T-cell (primary cell): ENCODE measurements at regions not wholly inside any gene's neighbourhood (a gene's known extent, or its start where the extent isn't known, plus 50 kb on each side); places are given as distances from the start of the nearest gene placed in this dataset.

ENCODE experiments used
- ATAC-seq, 4 experiments: fragments of 200-7000 bp in 3 of 4; fragments of 150-1000 bp in 1 of 4; cut with Tn5 transposase; replicated peaks in 1 of 4; 1 replicate in 3 of 4; 2 replicates in 1 of 4; pipeline ENCODE4 v1.10.0; 2021; ENCODE audit warnings: moderate library complexity in 3 of 4, mild to moderate bottlenecking in 2 of 4, moderate number of reproducible peaks in 1 of 4
- CTCF ChIA-PET, 2 donors: fragments of 300-600 bp; sonication (Branson Sonifier 250); formaldehyde crosslinking; loops; one replicate each; lab custom pipeline; 2022; ENCODE audit warnings: antibody characterized with exemption in 2 of 2; lab: Charles Lee
- POLR2A ChIA-PET, 2 donors: fragments of 300-600 bp; sonication (Branson Sonifier 250); formaldehyde crosslinking; loops; one replicate each; lab custom pipeline; 2022; ENCODE audit warnings: antibody characterized with exemption in 2 of 2; lab: Charles Lee
- DNase-seq, 35 experiments: peaks; one replicate each; pipeline versions ENCODE4 v3.0.0 to v3.0.0-alpha.2; 2013 to 2023
- H3K27ac ChIP-seq: one replicate; pipeline ENCODE4 v1.5.1; 2013; ENCODE audit warnings: low read length
- H3K27me3 ChIP-seq, 2 experiments: replicated peaks in 1 of 2; 1 replicate in 1 of 2; 2 replicates in 1 of 2; pipeline versions ENCODE4 v1.6.1 to v1.7.0; 2013; ENCODE audit warnings: low read length in 1 of 2, mixed read lengths in 1 of 2; ENCODE audit not compliant: control insufficient read depth in 2 of 2, insufficient read depth in 2 of 2; ENCODE audit errors: extremely low read depth in 1 of 2
- H3K36me3 ChIP-seq, 2 donors: 1 replicate in 1 of 2; 2 replicates in 1 of 2; pipeline versions ENCODE4 v1.6.1 to v1.7.0; 2013; ENCODE audit warnings: low read length in 1 of 2; ENCODE audit not compliant: control insufficient read depth in 2 of 2, insufficient read depth in 1 of 2; ENCODE audit errors: extremely low read depth in 1 of 2
- H3K4me1 ChIP-seq, 2 experiments: 1 replicate in 1 of 2; 2 replicates in 1 of 2; pipeline versions ENCODE4 v1.6.1 to v1.7.0; 2013; ENCODE audit warnings: low read length in 2 of 2, mixed read lengths in 1 of 2; ENCODE audit not compliant: insufficient read depth in 2 of 2, control insufficient read depth in 1 of 2; ENCODE audit errors: extremely low read depth in 1 of 2
- H3K4me3 ChIP-seq, 2 donors: 1 replicate in 1 of 2; 2 replicates in 1 of 2; pipeline versions ENCODE4 v1.5.1 to v1.7.0; 2013; ENCODE audit warnings: mild to moderate bottlenecking in 2 of 2, low read length in 1 of 2, moderate library complexity in 1 of 2; ENCODE audit not compliant: control insufficient read depth in 1 of 2; ENCODE audit errors: extremely low read depth in 1 of 2
- H3K9me3 ChIP-seq: 2 replicates; pipeline ENCODE4 v1.7.0; 2013
- H3K27ac Mint-ChIP-seq, 2 donors: one replicate each; pipeline ENCODE4 v1.8.0; 2020 to 2021; ENCODE audit warnings: mild to moderate bottlenecking in 2 of 2, mixed read lengths in 2 of 2
- H3K27me3 Mint-ChIP-seq, 2 donors: one replicate each; pipeline ENCODE4 v1.8.0; 2021 to 2022; ENCODE audit warnings: mixed read lengths in 2 of 2
- H3K36me3 Mint-ChIP-seq: one replicate; pipeline ENCODE4 v1.8.0; 2021; ENCODE audit warnings: mixed read lengths
- H3K4me1 Mint-ChIP-seq, 3 donors: one replicate each; pipeline ENCODE4 v1.8.0; 2020 to 2022; ENCODE audit warnings: mixed read lengths in 3 of 3, mild to moderate bottlenecking in 1 of 3
- H3K4me3 Mint-ChIP-seq, 3 donors: one replicate each; pipeline ENCODE4 v1.8.0; 2020 to 2022; ENCODE audit warnings: mild to moderate bottlenecking in 3 of 3, mixed read lengths in 3 of 3, moderate library complexity in 3 of 3
- H3K9me3 Mint-ChIP-seq, 3 donors: one replicate each; pipeline ENCODE4 v1.8.0; 2020 to 2022; ENCODE audit warnings: mixed read lengths in 3 of 3
- WGBS: methylation state at CpG from one replicate; pipeline ENCODE4 v1.1.5; 2013; ENCODE audit warnings: missing lambda C conversion rate; ENCODE audit not compliant: insufficient coverage; 5-methylcytosine and 5-hydroxymethylcytosine counted together

GRCh38 chr3:104385421-104385820 is 981.3 kb upstream of the ALCAM start:
- WGBS = 39% methylated on average over 2 of the region's 3 CpGs
- POLR2A ChIA-PET = no interaction called here
- H3K27ac ChIP-seq = no peak overlapping the region
- Mint-ChIP-seq H3K27ac (no peak overlapping the region), H3K9me3 (peaks cover 3 to 11% (median 5%) of the 10 kb centered on the region in 3 donors), H3K4me3 (no peak overlapping the region), H3K27me3 (no peaks in the 10 kb centered on the region), H3K4me1 (no peaks in the 10 kb centered on the region), H3K36me3 (no peaks in the 10 kb centered on the region)
- H3K27me3 ChIP-seq = no peaks in the 10 kb centered on the region
- no peaks in the 10 kb centered on the region for H3K4me1 ChIP-seq
- CTCF ChIA-PET = no interaction called here
- no peaks in the 10 kb centered on the region for H3K9me3 ChIP-seq
- H3K4me3 ChIP-seq = no peak overlapping the region
- DNase-seq = no peak
- no peaks in the 10 kb centered on the region for H3K36me3 ChIP-seq
- no peak for ATAC-seq

- CTCF ChIA-PET = no interaction called here
- no peaks in the 10 kb centered on the region for H3K36me3 Mint-ChIP-seq
- H3K27ac Mint-ChIP-seq = no peak overlapping the region
- H3K27me3 ChIP-seq = no peaks in the 10 kb centered on the region
- no peaks in the 10 kb centered on the region for H3K27me3 Mint-ChIP-seq
- H3K4me1 ChIP-seq = no peaks in the 10 kb centered on the region
- H3K27ac ChIP-seq = no peak overlapping the region
- H3K4me3 Mint-ChIP-seq = no peak overlapping the region
- ATAC-seq = no peak
- peaks cover 3 to 5% (median 4%) of the 10 kb centered on the region in 3 donors for H3K9me3 Mint-ChIP-seq
- no peak for DNase-seq
- H3K4me3 ChIP-seq = no peak overlapping the region
- H3K36me3 ChIP-seq = no peaks in the 10 kb centered on the region
- no peaks in the 10 kb centered on the region for H3K4me1 Mint-ChIP-seq
- H3K9me3 ChIP-seq = no peaks in the 10 kb centered on the region
- POLR2A ChIA-PET = no interaction called here
These were observed 978.1 kb upstream of the ALCAM start for GRCh38 chr3:104388619-104389018.

GRCh38 chr3:104392327-104392726 is 974.4 kb upstream of the ALCAM start:
- POLR2A ChIA-PET = no interaction called here
- no peaks in the 10 kb centered on the region for H3K36me3 Mint-ChIP-seq
- Histone ChIP-seq H3K27me3 (no peaks in the 10 kb centered on the region), H3K9me3 (no peaks in the 10 kb centered on the region), H3K36me3 (no peaks in the 10 kb centered on the region), H3K4me1 (no peaks in the 10 kb centered on the region), H3K27ac (no peak overlapping the region), H3K4me3 (no peak overlapping the region)
- H3K4me3 Mint-ChIP-seq = no peak overlapping the region
- no peaks in the 10 kb centered on the region for H3K4me1 Mint-ChIP-seq
- H3K27ac Mint-ChIP-seq = no peak overlapping the region
- CTCF ChIA-PET = no interaction called here
- ATAC-seq (no peak), DNase-seq (no peak)
- H3K27me3 Mint-ChIP-seq = no peaks in the 10 kb centered on the region
- WGBS = no CpG with 5 or more reads among the region's 2 CpGs
- peaks cover 4 to 5% (median 5%) of the 10 kb centered on the region in 3 donors for H3K9me3 Mint-ChIP-seq

- no peaks in the 10 kb centered on the region for H3K27me3 Mint-ChIP-seq
- H3K4me3 Mint-ChIP-seq = no peak overlapping the region
- ChIA-PET POLR2A (no interaction called here), CTCF (no interaction called here)
- Histone ChIP-seq H3K27me3 (no peaks in the 10 kb centered on the region), H3K36me3 (no peaks in the 10 kb centered on the region), H3K4me3 (no peak overlapping the region), H3K27ac (no peak overlapping the region), H3K4me1 (no peaks in the 10 kb centered on the region), H3K9me3 (no peaks in the 10 kb centered on the region)
- WGBS = no CpG with 5 or more reads among the region's 2 CpGs
- no peaks in the 10 kb centered on the region for H3K4me1 Mint-ChIP-seq
- ATAC-seq (no peak), DNase-seq (no peak)
- H3K27ac Mint-ChIP-seq = no peak overlapping the region
- no peaks in the 10 kb centered on the region for H3K36me3 Mint-ChIP-seq
- peaks cover 0 to 12% (median 3%) of the 10 kb centered on the region in 3 donors for H3K9me3 Mint-ChIP-seq
These were observed 969.6 kb upstream of the ALCAM start for GRCh38 chr3:104396974-104397669.

- no peak for DNase-seq
- ChIA-PET CTCF (no interaction called here), POLR2A (no interaction called here)
- H3K4me3 ChIP-seq = no peak overlapping the region
- H3K36me3 ChIP-seq = no peaks in the 10 kb centered on the region
- Mint-ChIP-seq H3K27ac (no peak overlapping the region), H3K4me3 (no peak overlapping the region), H3K27me3 (no peaks in the 10 kb centered on the region), H3K9me3 (peaks cover 0 to 12% (median 3%) of the 10 kb centered on the region in 3 donors), H3K4me1 (no peaks in the 10 kb centered on the region), H3K36me3 (no peaks in the 10 kb centered on the region)
- no peaks in the 10 kb centered on the region for H3K9me3 ChIP-seq
- no peaks in the 10 kb centered on the region for H3K4me1 ChIP-seq
- ATAC-seq = no peak
- no CpG with 5 or more reads among the region's 1 CpG for WGBS
- H3K27ac ChIP-seq = no peak overlapping the region
- no peaks in the 10 kb centered on the region for H3K27me3 ChIP-seq
These were observed 969.0 kb upstream of the ALCAM start for GRCh38 chr3:104397713-104398112.

- no peaks in the 10 kb centered on the region for H3K4me1 Mint-ChIP-seq
- H3K9me3 Mint-ChIP-seq = peaks cover 0 to 9% (median 0%) of the 10 kb centered on the region in 3 donors
- Histone ChIP-seq H3K9me3 (no peaks in the 10 kb centered on the region), H3K27ac (no peak overlapping the region), H3K36me3 (no peaks in the 10 kb centered on the region), H3K4me1 (no peaks in the 10 kb centered on the region), H3K27me3 (no peaks in the 10 kb centered on the region), H3K4me3 (no peak overlapping the region)
- CTCF ChIA-PET = no interaction called here
- no peak overlapping the region for H3K4me3 Mint-ChIP-seq
- no peak overlapping the region for H3K27ac Mint-ChIP-seq
- DNase-seq (no peak), ATAC-seq (no peak)
- WGBS = no CpG with 5 or more reads among the region's 2 CpGs
- H3K27me3 Mint-ChIP-seq = no peaks in the 10 kb centered on the region
- no peaks in the 10 kb centered on the region for H3K36me3 Mint-ChIP-seq
- POLR2A ChIA-PET = no interaction called here
These were observed 963.8 kb upstream of the ALCAM start for GRCh38 chr3:104402902-104403301.

- no peaks in the 10 kb centered on the region for H3K27me3 Mint-ChIP-seq
- CTCF ChIA-PET = no interaction called here
- Histone ChIP-seq H3K4me3 (no peak overlapping the region), H3K9me3 (no peaks in the 10 kb centered on the region), H3K27ac (no peak overlapping the region), H3K27me3 (no peaks in the 10 kb centered on the region), H3K36me3 (no peaks in the 10 kb centered on the region), H3K4me1 (no peaks in the 10 kb centered on the region)
- no peak for ATAC-seq
- no peaks in the 10 kb centered on the region for H3K4me1 Mint-ChIP-seq
- no peak for DNase-seq
- H3K36me3 Mint-ChIP-seq = no peaks in the 10 kb centered on the region
- peaks cover 0 to 4% (median 0%) of the 10 kb centered on the region in 3 donors for H3K9me3 Mint-ChIP-seq
- no CpG with 5 or more reads among the region's 4 CpGs for WGBS
- POLR2A ChIA-PET = no interaction called here
- no peak overlapping the region for H3K27ac Mint-ChIP-seq
- H3K4me3 Mint-ChIP-seq = no peak overlapping the region
These were observed 955.0 kb upstream of the ALCAM start for GRCh38 chr3:104411757-104412156.
